HG02678 (cell line): ENCODE measurements at regions not wholly inside any gene's neighbourhood (a gene's known extent, or its start where the extent isn't known, plus 50 kb on each side); places are given as distances from the start of the nearest gene placed in this dataset.

Experiments used
- ATAC-seq: cut with Tn5 transposase; IDR thresholded peaks from one replicate; pipeline ENCODE4 v1.9.1; 2021; ENCODE audit warnings: mild to moderate bottlenecking, moderate library complexity; ENCODE audit not compliant: unreplicated experiment

DNA sequence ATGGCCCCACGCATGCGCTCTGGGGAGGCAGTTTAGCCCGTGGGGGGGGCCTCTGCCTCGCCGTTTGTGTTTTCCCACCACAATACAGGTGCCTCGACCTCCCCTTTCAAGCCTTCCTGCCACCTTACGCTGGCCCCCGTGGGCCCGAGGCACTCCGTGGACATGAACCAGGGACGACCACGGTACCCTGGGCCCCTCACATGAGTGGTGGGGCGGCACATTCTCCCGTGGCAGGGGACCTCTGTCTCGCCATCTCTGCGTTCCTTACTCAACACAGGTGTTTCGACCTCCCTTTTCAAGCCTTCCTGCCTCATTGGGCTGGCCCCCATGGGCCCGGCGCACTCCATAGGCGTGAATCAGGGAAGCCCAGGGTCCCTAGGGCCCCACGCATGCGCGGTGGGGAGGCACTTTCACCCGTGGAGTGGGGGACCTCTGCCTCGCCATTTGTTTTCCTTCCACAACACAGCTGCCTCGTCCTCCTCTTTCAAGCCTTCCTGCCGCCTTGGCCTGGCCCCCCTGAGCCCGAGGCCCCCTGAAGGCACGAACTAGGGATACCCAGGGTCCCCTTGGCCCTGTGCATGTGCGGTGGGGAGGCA lies 339.5 kb downstream of the ALG10 start:
- ATAC-seq: no peak

DNA sequence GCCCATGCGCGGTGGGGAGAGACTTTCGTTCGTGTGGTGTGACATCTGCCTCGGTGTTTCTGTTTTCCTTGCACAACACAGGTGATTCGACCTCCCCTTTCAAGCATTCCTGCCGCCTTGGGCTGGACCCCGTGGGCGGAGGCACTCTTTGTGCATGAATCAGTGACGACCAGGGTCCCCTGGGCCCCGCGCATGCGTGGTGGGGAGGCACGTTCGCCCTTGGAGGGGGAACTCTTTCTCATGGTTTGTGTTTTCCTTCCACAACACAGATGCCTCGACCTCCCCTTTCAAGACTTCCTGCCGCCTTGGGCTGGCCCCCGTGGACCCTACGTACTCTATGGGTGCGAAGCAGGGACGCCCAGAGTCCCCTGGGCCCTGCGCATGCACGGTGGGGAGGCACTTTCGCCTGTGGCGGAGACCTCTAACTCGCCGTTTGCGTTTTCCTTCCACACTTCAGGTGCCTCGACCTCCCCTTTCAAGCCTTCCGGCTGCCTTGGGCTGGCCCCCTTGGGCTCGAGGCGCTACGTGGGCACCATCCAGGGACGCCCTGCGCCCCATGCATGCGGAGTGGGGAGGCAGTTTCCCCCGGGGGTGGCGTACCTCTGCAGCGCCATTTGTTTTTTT lies 340.9 kb downstream of the ALG10 start:
- ATAC-seq: no peak

DNA sequence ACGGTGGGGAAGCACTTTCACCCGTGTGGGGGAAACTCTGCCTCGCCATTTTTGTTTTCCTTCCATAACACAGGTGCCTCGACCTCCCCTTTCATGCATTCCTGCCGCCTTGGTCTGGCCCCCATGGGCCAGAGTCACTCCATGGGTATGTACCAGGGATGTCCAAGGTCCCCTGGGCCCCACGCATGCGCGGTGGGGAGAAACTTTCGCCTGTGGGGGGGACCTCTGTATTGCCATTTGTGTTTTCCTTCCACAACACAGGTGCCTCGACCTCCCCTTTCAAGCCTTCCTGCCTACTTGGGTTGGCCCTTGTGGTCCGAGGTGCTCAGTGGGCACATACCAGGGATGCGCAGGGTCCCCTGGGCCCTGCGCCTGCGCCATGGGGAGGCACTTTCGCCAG lies 345.8 kb downstream of the ALG10 start:
- no peak for ATAC-seq

DNA sequence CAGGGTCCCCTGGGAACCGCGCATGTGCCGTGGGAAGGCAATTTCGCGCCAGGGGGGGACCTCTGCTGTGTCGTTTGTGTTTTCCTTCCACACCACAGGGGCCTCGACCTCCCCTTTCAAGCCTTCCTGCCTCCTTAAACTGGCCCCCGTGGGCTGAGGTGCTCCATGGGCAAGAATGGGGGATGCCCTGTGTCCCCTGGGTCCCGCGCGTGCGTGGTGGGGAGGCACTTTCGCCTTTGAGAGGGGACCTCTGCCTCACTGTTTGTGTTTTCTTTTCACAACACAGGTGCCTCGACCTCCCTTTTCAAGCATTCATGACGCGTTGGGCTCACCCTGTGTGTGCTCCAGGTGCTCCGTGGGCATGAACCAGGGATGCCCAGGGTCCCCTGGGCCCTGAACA lies 348.8 kb downstream of the ALG10 start:
- no peak for ATAC-seq

DNA sequence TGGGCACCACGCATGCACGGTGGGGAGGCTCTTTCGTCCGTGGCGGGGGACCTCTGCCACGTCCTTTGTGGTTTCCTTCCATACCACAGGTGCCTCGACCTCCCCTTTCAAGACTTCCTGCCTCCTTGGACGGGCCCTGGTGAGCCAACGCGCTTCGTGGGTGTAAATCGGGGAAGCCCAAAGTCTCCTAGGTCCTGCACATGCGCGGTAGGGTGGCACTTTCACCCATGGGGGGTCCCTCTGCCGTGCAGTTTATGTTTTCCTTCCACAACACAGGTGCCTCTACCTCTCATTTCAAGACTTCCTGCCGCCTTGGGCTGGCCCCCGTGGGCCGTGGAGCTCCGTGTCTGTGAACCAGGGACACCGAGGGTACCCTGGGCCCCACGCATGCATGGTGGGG lies 349.7 kb downstream of the ALG10 start:
- no peak for ATAC-seq

DNA sequence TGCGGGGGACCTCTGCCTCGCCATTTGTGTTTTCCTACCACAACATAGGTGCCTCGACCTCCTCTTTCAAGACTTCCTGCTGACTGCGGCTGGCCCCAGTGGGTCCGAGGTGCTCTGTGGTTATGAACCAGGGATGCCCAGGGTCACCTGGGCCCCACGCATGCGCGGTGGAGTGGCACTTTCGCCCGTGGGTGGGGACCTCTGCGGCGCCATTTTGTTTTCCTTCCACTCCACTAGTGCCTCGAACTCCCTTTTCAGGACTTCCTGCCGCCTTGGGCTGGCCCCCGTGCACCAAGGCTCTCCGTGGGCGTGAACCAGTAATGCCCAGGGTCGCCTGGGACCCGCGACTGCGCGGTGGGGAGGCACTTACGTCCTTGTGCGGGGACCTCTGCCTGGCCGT lies 351.6 kb downstream of the ALG10 start:
- ATAC-seq: no peak

DNA sequence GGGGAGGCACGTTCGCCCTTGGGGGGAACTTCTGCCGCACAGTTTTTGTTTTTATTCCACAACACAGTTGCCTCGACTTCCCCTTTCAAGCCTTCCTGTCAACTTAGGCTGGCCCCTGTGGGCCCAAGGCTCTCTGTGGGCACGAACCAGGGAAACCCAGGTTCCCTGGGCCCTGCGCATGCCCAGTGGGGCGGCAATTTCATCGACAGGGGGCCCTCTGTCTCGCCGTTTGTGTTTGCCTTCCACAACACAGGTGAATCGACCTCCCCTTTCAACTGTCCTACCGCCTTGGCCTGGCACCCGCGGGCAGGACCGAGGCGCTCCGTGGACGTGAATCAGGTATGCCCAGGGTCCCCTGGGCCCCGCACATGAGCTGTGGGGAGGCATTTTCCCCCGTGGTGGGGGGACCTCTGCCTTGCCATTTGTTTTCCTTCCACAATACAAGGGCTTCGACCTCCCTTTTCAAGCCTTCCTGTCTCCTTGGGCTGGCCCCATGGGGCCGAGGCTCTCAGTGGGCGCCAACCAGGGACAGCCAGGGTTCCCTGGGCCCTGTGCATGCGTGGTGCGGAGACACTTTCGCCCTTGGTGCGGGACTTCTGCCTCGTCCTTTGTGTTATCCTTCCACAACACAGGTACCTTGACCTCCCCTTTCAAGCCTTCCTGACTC lies 354.0 kb downstream of the ALG10 start:
- ATAC-seq: no peak

DNA sequence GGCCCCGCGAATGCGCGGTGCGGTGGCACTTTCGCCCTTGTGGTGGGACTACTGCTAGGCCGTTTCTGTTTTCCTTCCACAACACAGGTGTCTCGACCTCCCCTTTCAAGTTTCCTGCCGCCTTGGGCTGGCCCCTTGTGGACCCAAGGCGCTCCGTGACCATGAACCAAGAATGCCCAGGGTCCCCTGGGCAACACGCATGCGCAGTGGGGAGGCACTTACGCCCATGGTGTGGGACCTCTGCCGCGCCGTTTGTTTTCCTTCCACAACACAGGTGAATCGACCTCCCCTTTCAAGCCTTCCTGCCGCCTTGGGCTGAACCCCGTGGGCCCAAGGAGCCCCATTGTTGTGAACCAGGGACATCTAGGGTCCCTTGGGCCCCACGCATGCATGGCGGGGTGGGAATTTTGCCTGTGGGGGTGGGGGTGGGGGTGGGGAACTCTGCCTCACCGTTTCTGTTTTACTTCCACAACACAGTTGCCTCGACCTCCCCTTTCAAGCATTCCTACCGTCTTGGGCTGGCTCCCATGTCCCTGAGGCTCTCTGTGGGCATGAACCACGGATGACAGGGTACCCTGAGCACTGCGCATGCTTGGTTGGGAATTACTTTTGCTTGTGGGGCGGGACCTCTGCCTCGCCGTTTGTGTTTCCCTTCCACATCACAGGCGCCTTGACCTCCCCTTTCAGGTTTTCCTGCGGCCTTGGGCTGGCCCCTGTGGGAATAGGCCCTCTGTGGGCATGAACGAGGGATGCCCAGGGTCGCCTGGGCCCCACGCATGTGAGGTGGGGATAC lies 355.1 kb downstream of the ALG10 start:
- no peak for ATAC-seq

DNA sequence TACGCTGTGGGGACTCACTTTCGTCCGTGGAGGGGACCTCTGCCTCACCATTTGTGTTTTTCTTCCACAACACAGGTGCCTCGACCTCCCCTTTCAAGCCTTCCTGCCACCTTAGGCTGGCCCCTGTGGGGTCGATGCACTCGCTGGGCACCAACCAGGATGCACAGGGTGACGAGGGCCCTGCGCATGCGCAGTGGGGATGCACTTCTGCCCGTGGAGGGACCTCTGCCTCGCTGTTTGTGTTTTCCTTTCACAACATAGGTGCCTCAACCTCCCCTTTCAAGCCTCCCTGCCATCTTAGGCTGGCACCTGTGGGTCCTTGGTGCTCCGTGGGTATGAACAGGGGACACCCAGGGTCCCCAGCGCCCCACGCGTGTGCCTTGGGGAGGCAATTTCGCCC lies 356.8 kb downstream of the ALG10 start:
- ATAC-seq: no peak

DNA sequence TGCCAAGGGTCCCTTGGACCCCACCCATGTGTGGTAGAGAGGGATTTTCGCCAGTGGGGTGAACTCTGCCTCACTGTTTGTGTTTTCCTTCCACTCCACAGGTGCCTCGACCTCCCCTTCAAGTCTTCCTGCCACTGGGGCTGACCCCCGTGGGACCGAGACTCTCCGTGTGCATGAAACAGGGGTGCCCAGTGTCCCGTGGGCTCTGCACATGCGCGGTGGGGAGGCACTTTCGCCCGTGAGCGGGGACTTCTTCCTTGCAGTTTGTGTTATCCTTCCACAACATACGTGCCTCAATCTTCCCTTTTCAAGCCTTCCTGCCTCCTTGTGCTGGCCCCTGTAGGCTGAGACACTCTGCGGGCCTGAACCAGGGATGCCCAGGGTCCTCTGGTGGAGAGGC lies 362.4 kb downstream of the ALG10 start:
- ATAC-seq: no peak

DNA sequence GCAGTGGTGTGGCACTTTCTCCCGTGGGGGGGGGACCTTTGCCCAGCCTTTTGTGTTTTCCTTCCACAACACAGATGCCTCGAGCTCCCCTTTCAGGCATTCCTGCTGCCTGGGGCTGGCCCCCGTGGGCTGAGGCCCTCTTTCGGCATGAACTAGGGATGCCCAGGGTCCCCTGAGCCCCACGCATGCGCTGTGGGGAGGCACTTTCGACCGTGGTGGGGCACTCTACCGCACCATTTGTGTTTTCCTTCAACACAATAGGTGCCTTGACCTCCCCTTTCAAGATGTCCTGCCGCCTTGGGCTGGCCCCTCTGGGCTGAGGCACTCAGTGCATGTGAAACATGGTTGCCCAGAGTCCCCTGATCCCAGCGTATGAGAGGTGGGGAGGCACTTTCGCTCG lies 363.7 kb downstream of the ALG10 start:
- ATAC-seq: no peak

DNA sequence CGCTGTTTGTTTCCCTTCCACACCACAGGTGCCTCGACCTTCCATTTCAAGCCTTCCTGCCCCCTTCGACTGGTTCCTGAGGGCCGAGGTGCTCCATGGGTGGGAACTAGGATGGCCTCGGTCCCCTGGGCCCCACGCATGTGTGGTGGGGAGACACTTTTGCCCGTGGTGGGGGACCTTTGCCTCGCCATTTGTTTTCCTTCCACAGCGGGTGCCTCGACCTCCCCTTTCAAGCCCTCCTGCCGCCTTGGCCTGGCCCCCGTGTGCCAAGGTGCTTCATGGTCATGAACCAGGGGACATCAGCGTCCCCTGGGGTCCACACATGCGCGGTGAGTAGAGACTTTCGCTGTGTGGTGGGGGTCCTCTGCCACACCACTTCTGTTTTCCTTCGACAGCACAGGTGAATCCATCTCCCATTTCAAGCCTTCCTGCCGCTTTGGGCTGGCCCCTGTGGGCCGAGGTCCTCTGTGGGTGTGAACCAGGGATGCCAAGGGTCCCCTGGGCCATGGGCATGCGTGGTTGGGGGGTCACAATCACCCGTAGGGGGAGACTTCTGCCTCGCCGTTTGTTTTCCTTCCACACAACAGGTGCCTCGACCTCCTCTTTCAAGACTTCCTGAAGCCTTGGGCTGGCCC lies 364.4 kb downstream of the ALG10 start:
- no peak for ATAC-seq

DNA sequence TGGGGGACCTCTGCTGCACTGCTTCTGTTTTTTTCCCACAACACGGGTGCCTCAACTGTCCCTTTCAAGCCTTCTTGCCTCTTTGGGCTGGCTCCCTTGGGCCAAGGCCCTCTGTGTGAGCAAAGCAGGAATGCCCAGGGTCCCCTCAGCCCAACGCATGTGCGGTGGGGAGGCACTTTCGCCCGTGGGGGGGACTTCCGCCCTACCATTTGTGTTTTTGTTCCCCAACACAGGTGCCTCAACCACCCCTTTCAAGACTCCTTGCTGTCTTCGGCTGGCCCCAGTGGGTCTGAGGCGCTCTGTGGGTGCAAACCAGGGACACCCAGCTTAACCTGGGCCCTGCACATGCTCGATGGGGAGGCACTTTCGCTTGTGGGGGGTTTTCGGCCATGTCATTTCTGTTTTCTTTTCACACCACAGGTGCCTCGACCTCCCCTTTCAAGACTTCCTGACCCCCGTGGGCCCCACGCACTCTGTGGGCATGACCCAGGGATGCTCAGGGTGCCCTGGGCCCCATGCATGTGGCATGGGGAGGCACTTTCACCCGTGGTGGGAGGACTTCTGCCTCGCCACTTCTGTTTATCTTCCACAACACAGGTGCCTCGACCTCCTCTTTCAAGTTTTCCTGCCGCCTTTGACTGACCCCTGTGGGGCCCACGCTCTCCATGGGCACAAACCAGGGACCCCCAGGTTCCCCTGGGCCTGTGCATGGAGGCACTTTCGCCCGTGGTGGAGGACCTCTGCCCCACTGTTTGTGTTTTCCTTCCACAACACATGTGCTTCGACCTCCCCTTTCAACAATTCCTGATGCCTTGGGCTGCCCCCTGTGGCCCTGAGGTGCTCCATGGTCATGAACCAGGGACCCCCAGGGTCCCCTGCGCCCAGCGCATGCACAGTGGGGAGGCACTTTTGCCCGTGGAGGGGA lies 365.7 kb downstream of the ALG10 start:
- ATAC-seq: no peak

DNA sequence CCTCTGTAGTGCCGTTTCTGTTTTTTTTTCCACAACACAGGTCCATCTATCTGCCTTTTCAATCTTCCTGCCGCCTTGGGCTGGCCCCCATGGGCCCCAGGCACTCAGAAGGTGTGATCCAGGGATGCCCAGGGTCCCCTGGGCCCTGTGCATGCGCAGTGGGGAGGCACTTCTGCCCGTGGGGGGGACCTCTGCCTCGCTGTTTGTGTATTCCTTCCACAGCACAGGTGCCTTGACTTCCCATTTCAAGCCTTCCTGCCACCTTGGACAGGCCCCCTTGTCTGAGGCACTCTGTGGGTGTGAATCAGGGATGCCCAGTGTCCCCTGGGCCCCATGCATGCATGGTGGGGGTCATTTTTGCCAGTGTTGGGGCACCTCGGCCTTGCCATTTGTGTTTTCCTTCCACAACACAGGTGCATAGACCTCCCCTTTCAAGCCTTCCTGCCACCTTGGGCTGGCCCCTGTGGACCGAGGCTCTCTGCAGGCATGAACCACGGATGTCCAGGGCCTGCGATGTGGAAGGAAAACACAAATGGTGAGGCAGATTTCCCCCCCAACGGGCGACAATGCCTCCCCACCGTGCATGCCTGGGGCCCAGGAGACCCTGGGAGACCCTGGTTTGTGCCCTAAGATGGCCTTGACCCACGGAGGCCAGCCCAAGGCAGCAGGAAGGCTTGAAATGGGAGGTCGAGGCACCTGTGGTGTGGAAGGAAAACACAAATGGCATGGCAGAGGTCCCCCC lies 366.5 kb downstream of the ALG10 start:
- ATAC-seq: no peak

DNA sequence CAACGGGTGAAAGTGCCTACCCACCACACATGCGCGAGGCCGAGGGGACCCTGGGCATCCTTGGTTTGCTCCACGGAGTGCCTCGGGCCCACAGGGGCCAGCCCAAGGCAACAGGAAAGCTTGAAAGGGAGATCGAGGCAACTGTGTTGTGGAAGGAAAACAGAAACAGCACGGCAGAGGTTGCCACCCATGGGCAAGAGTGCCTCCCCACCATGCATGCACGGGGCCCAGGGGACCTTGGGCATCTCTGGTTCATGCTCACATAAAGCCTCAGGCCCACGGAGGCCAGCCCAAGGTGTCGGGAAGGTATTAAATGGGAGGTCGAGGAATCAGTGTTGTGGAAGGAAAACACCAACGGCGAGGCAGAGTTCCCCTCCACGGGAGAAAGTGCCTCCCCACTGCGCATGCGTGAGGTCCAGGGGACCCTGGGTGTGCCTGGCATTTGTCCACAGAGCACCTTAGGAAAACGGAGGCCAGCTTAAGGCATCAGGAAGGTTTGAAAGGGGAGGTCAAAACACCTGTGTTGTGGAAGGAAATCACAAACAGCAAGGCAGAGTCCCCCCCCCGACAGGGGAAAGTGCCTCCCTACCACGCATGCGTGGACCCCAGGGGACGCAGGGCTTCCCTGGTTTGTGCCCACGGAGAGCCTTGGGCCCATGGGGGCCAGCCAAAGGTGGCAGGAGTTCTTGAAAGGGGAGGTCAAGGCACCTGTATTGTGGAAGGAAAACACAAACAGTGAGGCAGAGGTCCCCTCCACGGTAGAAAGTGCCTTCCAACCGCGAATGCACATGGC lies 367.3 kb downstream of the ALG10 start:
- no peak for ATAC-seq

DNA sequence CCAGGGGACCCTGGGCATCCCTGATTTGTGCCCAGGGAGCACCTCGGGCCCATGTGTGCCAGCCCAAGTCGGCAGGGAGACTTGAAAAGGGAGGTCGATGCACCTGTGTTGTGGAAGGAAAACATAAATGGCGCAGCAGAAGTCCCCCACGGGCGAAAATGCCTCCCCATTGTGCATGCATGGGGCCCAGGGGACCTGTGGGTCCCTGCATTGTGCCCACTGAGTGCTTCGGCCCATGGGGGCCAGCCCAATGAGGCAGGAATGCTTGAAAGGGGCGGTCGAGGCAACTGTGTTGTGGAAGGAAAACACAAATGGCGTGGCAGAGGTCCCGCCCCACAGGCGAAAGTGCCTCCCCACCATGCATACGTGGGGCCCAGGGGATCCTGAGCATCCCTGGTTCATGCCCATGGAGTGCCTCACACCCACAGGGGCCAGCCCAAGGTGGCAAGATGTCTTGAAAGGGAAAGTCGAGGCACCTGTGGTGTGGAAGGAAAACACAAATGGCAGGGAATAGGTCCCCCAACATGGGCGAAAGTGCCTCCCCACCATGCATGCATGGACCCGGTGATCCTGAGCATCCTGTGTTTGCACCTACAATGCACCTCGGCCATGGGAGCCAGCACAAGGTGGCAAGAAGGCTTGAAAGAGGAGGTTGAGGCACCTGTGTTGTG lies 368.0 kb downstream of the ALG10 start:
- ATAC-seq: no peak

DNA sequence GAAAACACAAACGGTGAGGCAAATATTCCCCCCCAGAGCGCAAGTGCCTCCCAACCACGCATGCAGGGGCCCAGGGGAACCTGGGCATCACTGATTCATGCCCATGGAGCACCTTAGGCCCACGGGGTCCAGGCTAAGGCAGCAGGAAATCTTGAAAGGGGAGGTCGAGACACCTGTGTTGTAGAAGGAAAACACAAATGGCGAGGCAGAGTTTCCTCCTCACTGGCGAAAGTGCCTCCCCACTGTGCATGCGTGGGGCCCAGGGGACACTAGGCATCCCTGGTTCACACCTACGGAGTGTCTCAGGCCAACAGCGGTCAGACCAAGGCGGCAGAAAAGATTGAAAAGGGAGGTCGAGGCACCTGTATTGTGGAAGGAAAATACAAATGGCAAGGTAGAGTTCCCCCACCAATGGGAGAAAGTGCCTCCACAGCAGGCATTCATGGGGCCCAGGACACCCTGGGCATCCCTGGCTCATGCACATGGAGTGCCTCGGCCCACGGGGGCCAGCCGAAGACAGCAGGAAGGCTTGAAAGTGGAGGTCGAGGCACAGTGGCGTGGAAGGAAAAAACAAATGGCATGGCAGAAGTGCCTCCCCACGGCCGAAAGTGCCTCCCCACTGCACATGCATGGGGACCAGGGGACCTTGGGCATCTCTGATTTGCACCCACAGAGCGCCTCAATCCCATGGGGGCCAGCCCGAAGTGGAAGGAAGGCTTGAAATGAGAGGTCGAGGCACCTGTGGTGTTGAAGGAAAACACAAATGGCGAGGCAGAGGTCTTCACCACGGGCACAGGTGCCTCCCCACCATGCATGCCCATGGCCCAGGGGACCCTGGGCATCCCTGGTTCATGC lies 368.8 kb downstream of the ALG10 start:
- no peak for ATAC-seq
